Neural cell (in vitro differentiated cells): ENCODE measurements at regions not wholly inside any gene's neighbourhood (a gene's known extent, or its start where the extent isn't known, plus 50 kb on each side); places are given as distances from the start of the nearest gene placed in this dataset.

ENCODE experiments used
- H2AFZ ChIP-seq: fragments of 200-600, 300-800 bp; sonication (generic), shearing (Covaris generic); 2 replicates; pipeline ENCODE4 v1.6.0; 2014; ENCODE audit warnings: low read depth, mild to moderate bottlenecking, antibody characterized with exemption, low read length, moderate library complexity
- H3F3A ChIP-seq: fragments of 200-600 bp; shearing (Covaris generic); 2 replicates; pipeline ENCODE4 v1.6.1; 2016; ENCODE audit warnings: mild to moderate bottlenecking, moderate library complexity, mixed read lengths, antibody characterized with exemption, low read length; ENCODE audit not compliant: insufficient read depth, poor library complexity, severe bottlenecking
- H3K27ac ChIP-seq: fragments of 200-600, 300-800 bp; sonication (generic), shearing (Covaris generic); 2 replicates; pipeline ENCODE4 v1.5.1; 2014; ENCODE audit warnings: mild to moderate bottlenecking, low read length, moderate library complexity
- H3K27me3 ChIP-seq: fragments of 300-800, 200-600 bp; sonication (generic), shearing (Covaris generic); 2 replicates; pipeline ENCODE4 v1.6.0; 2014; ENCODE audit warnings: mild to moderate bottlenecking, low read depth, low read length, moderate library complexity; ENCODE audit not compliant: insufficient read depth
- H3K36me3 ChIP-seq: fragments of 300-800, 200-600 bp; sonication (generic), shearing (Covaris generic); 2 replicates; pipeline ENCODE4 v1.5.1; 2014; ENCODE audit warnings: mild to moderate bottlenecking, antibody characterized with exemption, low read length, moderate library complexity; ENCODE audit not compliant: insufficient read depth
- H3K4me2 ChIP-seq: fragments of 300-800, 200-600 bp; sonication (generic), shearing (Covaris generic); 2 replicates; pipeline ENCODE4 v1.6.0; 2014; ENCODE audit warnings: mild to moderate bottlenecking, low read length
- H3K4me3 ChIP-seq: fragments of 300-800, 200-600 bp; sonication (generic), shearing (Covaris generic); 2 replicates; pipeline ENCODE4 v1.5.1; 2014; ENCODE audit warnings: mild to moderate bottlenecking, low read length, moderate library complexity
- H3K79me2 ChIP-seq: fragments of 200-600 bp; shearing (Covaris generic); replicated peaks from 2 replicates; pipeline ENCODE4 v1.6.0; 2014; ENCODE audit warnings: mild to moderate bottlenecking, low read length, moderate library complexity; ENCODE audit not compliant: insufficient read depth
- H3K9ac ChIP-seq: fragments of 300-800, 200-600 bp; sonication (generic), shearing (Covaris generic); 2 replicates; pipeline ENCODE4 v1.6.1; 2016; ENCODE audit warnings: mild to moderate bottlenecking, low read length, mixed read lengths
- H3K9me2 ChIP-seq: fragments of 200-600 bp; shearing (Covaris generic); 2 replicates; pipeline ENCODE4 v1.6.1; 2016; ENCODE audit warnings: mild to moderate bottlenecking, low read length, mixed read lengths; ENCODE audit not compliant: insufficient read depth
- H3K9me3 ChIP-seq: fragments of 200-600, 300-800 bp; sonication (generic), shearing (Covaris generic); 2 replicates; pipeline ENCODE4 v1.6.1; 2016; ENCODE audit warnings: mild to moderate bottlenecking, mixed run types, low read length, moderate library complexity, mixed read lengths
- H4K20me1 ChIP-seq: fragments of 200-600 bp; shearing (Covaris generic); 2 replicates; pipeline ENCODE4 v1.6.1; 2016; ENCODE audit warnings: mild to moderate bottlenecking, mixed run types; ENCODE audit not compliant: insufficient read depth
- EP300 ChIP-seq: fragments of 450-650 bp; conservative IDR thresholded peaks from 2 replicates; pipeline ENCODE4 v1.6.1; 2014; ENCODE audit warnings: antibody characterized with exemption, mild to moderate bottlenecking, moderate library complexity; ENCODE audit not compliant: poor library complexity, severe bottlenecking
- EZH2 ChIP-seq: fragments of 200-600, 300-800 bp; shearing (Covaris generic), sonication (generic); IDR thresholded peaks from 2 replicates; pipeline ENCODE4 v1.6.1; 2014; ENCODE audit warnings: antibody characterized with exemption, low read length, borderline replicate concordance, mild to moderate bottlenecking; ENCODE audit not compliant: insufficient read depth, poor library complexity, severe bottlenecking
- MXI1 ChIP-seq: fragments of 450-650 bp; conservative IDR thresholded peaks from 2 replicates; pipeline ENCODE4 v1.6.1; 2014; ENCODE audit warnings: antibody characterized with exemption, mild to moderate bottlenecking; ENCODE audit not compliant: poor library complexity, severe bottlenecking
- POLR2AphosphoS5 ChIP-seq: IDR thresholded peaks from 2 replicates; pipeline ENCODE4 v1.6.1; 2012
- RAD21 ChIP-seq: fragments of 450-650 bp; conservative IDR thresholded peaks from 2 replicates; pipeline ENCODE4 v1.6.1; 2014; ENCODE audit warnings: antibody characterized with exemption, mild to moderate bottlenecking, moderate library complexity
- SMC3 ChIP-seq: fragments of 450-650 bp; conservative IDR thresholded peaks from 2 replicates; pipeline ENCODE4 v1.6.1; 2014; ENCODE audit warnings: antibody characterized with exemption, mild to moderate bottlenecking, moderate library complexity; ENCODE audit not compliant: poor library complexity
- TAF1 ChIP-seq: IDR thresholded peaks from 2 replicates; pipeline ENCODE4 v1.6.1; 2012; ENCODE audit warnings: low read depth
- TF ChIP-seq, protein P1 (sequence below): IDR thresholded peaks from 2 replicates; pipeline ENCODE4 v1.6.1; 2012; ENCODE audit warnings: borderline replicate concordance
- TF ChIP-seq, protein P2 (sequence below): fragments of 450-650 bp; IDR thresholded peaks from 2 replicates; pipeline ENCODE4 v1.5.1; 2014; ENCODE audit warnings: antibody characterized with exemption, mild to moderate bottlenecking, moderate library complexity; ENCODE audit not compliant: poor library complexity, severe bottlenecking

DNA sequence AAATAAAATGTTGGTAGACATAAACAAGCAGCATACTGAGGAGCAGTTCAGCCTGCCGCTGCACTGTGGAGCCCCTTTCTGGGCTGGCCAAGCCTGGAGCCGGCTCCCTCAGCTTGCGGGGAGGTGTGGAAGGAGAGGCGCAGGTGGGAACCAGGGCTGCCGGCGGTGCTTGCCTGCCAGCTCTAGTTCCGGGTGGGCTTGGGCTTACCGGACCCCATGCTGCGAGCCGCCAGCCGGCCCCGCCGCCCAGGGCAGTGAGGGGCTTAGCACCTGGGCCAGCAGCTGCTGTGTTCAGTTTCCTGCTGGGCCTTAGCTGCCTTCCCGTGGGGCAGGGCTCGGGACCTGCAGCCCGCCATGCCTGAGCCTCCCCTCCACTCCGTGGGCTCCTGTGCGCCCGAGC lies 672.9 kb upstream of the POM121L12 start:
- TF ChIP-seq RAD21 (no peak), EZH2 (no peak), EP300 (no peak), SMC3 (no peak), MXI1 (no peak), POLR2AphosphoS5 (no peak), TAF1 (no peak)
- TF ChIP-seq, protein P1, sequence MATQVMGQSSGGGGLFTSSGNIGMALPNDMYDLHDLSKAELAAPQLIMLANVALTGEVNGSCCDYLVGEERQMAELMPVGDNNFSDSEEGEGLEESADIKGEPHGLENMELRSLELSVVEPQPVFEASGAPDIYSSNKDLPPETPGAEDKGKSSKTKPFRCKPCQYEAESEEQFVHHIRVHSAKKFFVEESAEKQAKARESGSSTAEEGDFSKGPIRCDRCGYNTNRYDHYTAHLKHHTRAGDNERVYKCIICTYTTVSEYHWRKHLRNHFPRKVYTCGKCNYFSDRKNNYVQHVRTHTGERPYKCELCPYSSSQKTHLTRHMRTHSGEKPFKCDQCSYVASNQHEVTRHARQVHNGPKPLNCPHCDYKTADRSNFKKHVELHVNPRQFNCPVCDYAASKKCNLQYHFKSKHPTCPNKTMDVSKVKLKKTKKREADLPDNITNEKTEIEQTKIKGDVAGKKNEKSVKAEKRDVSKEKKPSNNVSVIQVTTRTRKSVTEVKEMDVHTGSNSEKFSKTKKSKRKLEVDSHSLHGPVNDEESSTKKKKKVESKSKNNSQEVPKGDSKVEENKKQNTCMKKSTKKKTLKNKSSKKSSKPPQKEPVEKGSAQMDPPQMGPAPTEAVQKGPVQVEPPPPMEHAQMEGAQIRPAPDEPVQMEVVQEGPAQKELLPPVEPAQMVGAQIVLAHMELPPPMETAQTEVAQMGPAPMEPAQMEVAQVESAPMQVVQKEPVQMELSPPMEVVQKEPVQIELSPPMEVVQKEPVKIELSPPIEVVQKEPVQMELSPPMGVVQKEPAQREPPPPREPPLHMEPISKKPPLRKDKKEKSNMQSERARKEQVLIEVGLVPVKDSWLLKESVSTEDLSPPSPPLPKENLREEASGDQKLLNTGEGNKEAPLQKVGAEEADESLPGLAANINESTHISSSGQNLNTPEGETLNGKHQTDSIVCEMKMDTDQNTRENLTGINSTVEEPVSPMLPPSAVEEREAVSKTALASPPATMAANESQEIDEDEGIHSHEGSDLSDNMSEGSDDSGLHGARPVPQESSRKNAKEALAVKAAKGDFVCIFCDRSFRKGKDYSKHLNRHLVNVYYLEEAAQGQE: no peak

DNA sequence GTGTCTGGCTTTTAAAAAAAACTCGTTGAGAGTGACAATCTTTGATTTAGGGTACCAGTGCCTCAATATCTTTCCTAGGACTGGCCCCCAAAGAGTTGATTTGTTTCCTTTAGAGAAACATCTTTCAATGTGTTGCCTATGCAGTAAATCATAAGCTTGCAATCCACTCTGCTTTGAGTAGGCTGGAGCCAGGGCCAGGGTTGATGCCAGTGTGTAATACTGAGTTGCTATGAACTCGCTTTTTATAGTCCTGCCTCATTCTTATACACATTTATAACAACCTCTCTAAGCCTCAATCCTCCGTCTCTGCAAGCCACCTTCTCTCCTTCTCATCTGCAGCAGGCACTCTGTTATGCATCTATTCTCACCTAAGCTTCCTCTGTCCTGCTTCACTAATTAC lies 674.9 kb upstream of the POM121L12 start:
- H3K9me3 ChIP-seq: no peaks in the 10 kb centered on the region
- no peaks in the 10 kb centered on the region for H3K36me3 ChIP-seq
- H3K27me3 ChIP-seq: no peaks in the 10 kb centered on the region
- no peaks in the 10 kb centered on the region for H3F3A ChIP-seq
- H4K20me1 ChIP-seq: no peaks in the 10 kb centered on the region
- no peak overlapping the region for H3K4me3 ChIP-seq
- no peaks in the 10 kb centered on the region for H3K9me2 ChIP-seq
- no peak for TF ChIP-seq POLR2AphosphoS5
- TF ChIP-seq RAD21: no peak
- TF ChIP-seq MXI1: no peak
- TF ChIP-seq EP300: no peak
- no peak for TF ChIP-seq SMC3
- H2AFZ ChIP-seq: no peak overlapping the region
- no peak overlapping the region for H3K27ac ChIP-seq
- no peak overlapping the region for H3K9ac ChIP-seq
- H3K4me2 ChIP-seq: no peak overlapping the region
- no peaks in the 10 kb centered on the region for H3K79me2 ChIP-seq

More for the DNA sequence above, 672.9 kb upstream of the POM121L12 start:
- Histone ChIP-seq H4K20me1 (no peaks in the 10 kb centered on the region), H3K79me2 (no peaks in the 10 kb centered on the region), H3K9me2 (no peaks in the 10 kb centered on the region), H3K27me3 (no peaks in the 10 kb centered on the region), H3K4me3 (no peak overlapping the region), H2AFZ (no peak overlapping the region), H3K36me3 (no peaks in the 10 kb centered on the region), H3K9ac (no peak overlapping the region), H3K9me3 (no peaks in the 10 kb centered on the region), H3F3A (no peaks in the 10 kb centered on the region), H3K4me2 (no peak overlapping the region), H3K27ac (no peak overlapping the region)

DNA sequence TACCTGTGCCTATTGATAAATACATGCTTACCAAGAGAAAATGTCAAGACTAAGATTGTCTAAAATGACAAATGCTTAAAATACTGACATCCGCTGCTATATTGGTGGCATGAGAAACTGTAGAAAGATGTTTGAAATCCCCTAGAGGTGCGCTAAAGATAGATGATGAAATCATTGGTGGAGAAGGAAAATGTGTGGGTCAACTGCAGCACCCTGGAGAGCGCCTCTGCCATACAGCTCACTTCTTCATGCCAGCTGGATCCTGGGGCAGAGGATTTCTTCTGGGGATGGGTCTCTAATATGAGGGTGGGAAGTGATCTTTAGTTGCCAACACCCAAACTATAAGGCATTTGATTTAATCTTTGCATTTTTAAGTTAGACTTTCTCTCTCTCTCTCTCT lies 680.4 kb upstream of the POM121L12 start:
- Histone ChIP-seq H3K4me3 (no peak overlapping the region), H3F3A (no peaks in the 10 kb centered on the region), H3K9me3 (no peaks in the 10 kb centered on the region), H3K36me3 (no peaks in the 10 kb centered on the region), H3K27ac (no peak overlapping the region), H3K9ac (no peak overlapping the region), H4K20me1 (no peaks in the 10 kb centered on the region), H3K4me2 (no peak overlapping the region), H3K9me2 (no peaks in the 10 kb centered on the region), H2AFZ (no peak overlapping the region), H3K79me2 (no peaks in the 10 kb centered on the region), H3K27me3 (no peaks in the 10 kb centered on the region)
- TF ChIP-seq, protein P1: no peak
- TF ChIP-seq RAD21 (no peak), SMC3 (no peak), EP300 (no peak), EZH2 (no peak), POLR2AphosphoS5 (no peak), TAF1 (no peak), MXI1 (no peak)
- TF ChIP-seq, protein P2, sequence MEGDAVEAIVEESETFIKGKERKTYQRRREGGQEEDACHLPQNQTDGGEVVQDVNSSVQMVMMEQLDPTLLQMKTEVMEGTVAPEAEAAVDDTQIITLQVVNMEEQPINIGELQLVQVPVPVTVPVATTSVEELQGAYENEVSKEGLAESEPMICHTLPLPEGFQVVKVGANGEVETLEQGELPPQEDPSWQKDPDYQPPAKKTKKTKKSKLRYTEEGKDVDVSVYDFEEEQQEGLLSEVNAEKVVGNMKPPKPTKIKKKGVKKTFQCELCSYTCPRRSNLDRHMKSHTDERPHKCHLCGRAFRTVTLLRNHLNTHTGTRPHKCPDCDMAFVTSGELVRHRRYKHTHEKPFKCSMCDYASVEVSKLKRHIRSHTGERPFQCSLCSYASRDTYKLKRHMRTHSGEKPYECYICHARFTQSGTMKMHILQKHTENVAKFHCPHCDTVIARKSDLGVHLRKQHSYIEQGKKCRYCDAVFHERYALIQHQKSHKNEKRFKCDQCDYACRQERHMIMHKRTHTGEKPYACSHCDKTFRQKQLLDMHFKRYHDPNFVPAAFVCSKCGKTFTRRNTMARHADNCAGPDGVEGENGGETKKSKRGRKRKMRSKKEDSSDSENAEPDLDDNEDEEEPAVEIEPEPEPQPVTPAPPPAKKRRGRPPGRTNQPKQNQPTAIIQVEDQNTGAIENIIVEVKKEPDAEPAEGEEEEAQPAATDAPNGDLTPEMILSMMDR: no peak
